ENCODE measurements at regions not wholly inside any gene's neighbourhood (a gene's known extent, or its start where the extent isn't known, plus 50 kb on each side); places are given as distances from the start of the nearest gene placed in this dataset.

GRCh38 chr7:12821746-12822145 is 134.3 kb downstream of the ARL4A start:
- Histone ChIP-seq H3K36me3 (ENCODE audit: control insufficient read depth in 2 of 2, extremely low read depth in 1 of 2, insufficient read depth in 2 of 2, low read length in 2 of 2) (no peaks in the 10 kb centered on the region), H2AFZ (ENCODE audit: low read depth, low read length) (no peak overlapping the region), H3K79me2 (ENCODE audit: control insufficient read depth, insufficient read depth, low read length) (no peaks in the 10 kb centered on the region), H3K27me3 (ENCODE audit: control insufficient read depth in 2 of 2, insufficient read depth in 2 of 2, low read length in 2 of 2) (no peaks in the 10 kb centered on the region), H3K4me2 (ENCODE audit: insufficient read depth, low read length) (no peak overlapping the region), H3K4me1 (ENCODE audit: control insufficient read depth, extremely low read depth, insufficient read depth, low read length) (no peaks in the 10 kb centered on the region), H4K20me1 (replicated peaks; ENCODE audit: control insufficient read depth, extremely low read depth, insufficient read depth, low read length) (no peaks in the 10 kb centered on the region), H3K27ac (ENCODE audit: insufficient read depth, low read depth, low read length) (no peak overlapping the region), H3K9me3 (replicated peaks; ENCODE audit: control insufficient read depth, insufficient read depth, low read length) (no peaks in the 10 kb centered on the region), H3K9ac (replicated peaks; ENCODE audit: extremely low read depth, insufficient read depth, low read length) (no peak overlapping the region), H3K4me3 (replicated peaks in 1 of 3; ENCODE audit: insufficient read depth in 1 of 3, low read depth in 1 of 3, low read length in 3 of 3) (no peak overlapping the region), H3K9me1 (replicated peaks; ENCODE audit: control insufficient read depth, extremely low read depth, insufficient read depth, low read length) (no peaks in the 10 kb centered on the region)
- dilution Hi-C loops (cut with MboI; ENCODE audit: extremely low pct_ligation_motif_present, low sequenced_read_pairs) = no loop called here
- no peak for DNase-seq (ENCODE audit: low read depth, low spot score)
- POLR2A ChIA-PET = no interaction called here
- intact Hi-C loops (cut with micrococcal nuclease) = no loop called here
- no TSS peak for BruUV-seq (replicated peaks)
- CTCF ChIA-PET = interaction anchor here (0.6 kb wide), 1 partner anchor 28 kb away, joined by 3 read pairs; no protein-coding TSS in a partner anchor
- TF ChIP-seq EZH2 (IDR thresholded peaks at IDR 0.05; ENCODE audit: borderline replicate concordance, low read depth, low read length, severe bottlenecking) = no peak
- TF ChIP-seq MYC (IDR thresholded peaks at IDR 0.05; ENCODE audit: low read depth, low read length) = no peak
- no peak for TF ChIP-seq GATA2 (IDR thresholded peaks at IDR 0.05; ENCODE audit: insufficient read depth, insufficient read length, low read depth, low read length)
- no peak for TF ChIP-seq CTCF (IDR thresholded peaks at IDR 0.05; ENCODE audit: extremely low read depth in 1 of 2, insufficient read depth in 1 of 2, low read depth in 1 of 2, low read length in 2 of 2)
- no peak for TF ChIP-seq POLR2AphosphoS5 (IDR thresholded peaks at IDR 0.05; ENCODE audit: insufficient read depth, low read depth, low read length)
- TF ChIP-seq JUN (IDR thresholded peaks at IDR 0.05; ENCODE audit: borderline replicate concordance, insufficient read depth, insufficient read length, low read depth) = no peak
- no peak for TF ChIP-seq POLR2A (IDR thresholded peaks at IDR 0.05; ENCODE audit: low read depth, low read length)
- TF ChIP-seq FOS (IDR thresholded peaks at IDR 0.05; ENCODE audit: borderline replicate concordance, insufficient read depth, low read length) = no peak
- TF ChIP-seq MAX (IDR thresholded peaks at IDR 0.05; ENCODE audit: insufficient read depth, insufficient read length) = no peak
- FAIRE-seq = no peak

All from endothelial cell of umbilical vein (primary cell).